ENCODE measurements at regions not wholly inside any gene's neighbourhood (a gene's known extent, or its start where the extent isn't known, plus 50 kb on each side); places are given as distances from the start of the nearest gene placed in this dataset.

GRCh38 chr22:48577014-48577690 lies 1250.5 kb downstream of the BRD1 start:
- DNase-seq (ENCODE audit: low spot score) = no peak

GRCh38 chr22:48576333-48577013 lies 1251.2 kb downstream of the BRD1 start:
- peak; percentile 79 for DNase-seq (ENCODE audit: low spot score)

GRCh38 chr22:48575618-48576332 lies 1251.9 kb downstream of the BRD1 start:
- DNase-seq (ENCODE audit: low spot score) = peak; percentile 57

- DNase-seq (ENCODE audit: low spot score) = peak; percentile 95
These were observed 1252.7 kb downstream of the BRD1 start for GRCh38 chr22:48574776-48575617.

GRCh38 chr22:48573766-48574165 lies 1253.9 kb downstream of the BRD1 start:
- DNase-seq (ENCODE audit: low spot score) = no peak

GRCh38 chr22:48572951-48573350 lies 1254.7 kb downstream of the BRD1 start:
- no peak for DNase-seq (ENCODE audit: low spot score)

- DNase-seq (ENCODE audit: low spot score) = no peak
These were observed 1256.8 kb downstream of the BRD1 start for GRCh38 chr22:48570912-48571311.

- DNase-seq (ENCODE audit: low spot score) = no peak
These were observed 1258.0 kb downstream of the BRD1 start for GRCh38 chr22:48569476-48570233.

- no peak for DNase-seq (ENCODE audit: low spot score)
These were observed 1258.8 kb downstream of the BRD1 start for GRCh38 chr22:48568736-48569330.

GRCh38 chr22:48567213-48567975 lies 1260.3 kb downstream of the BRD1 start:
- peak; percentile 89 for DNase-seq (ENCODE audit: low spot score)

GRCh38 chr22:48566741-48567140 lies 1260.9 kb downstream of the BRD1 start:
- DNase-seq (ENCODE audit: low spot score) = peak; percentile 87

GRCh38 chr22:48565901-48566501 lies 1261.7 kb downstream of the BRD1 start:
- no peak for DNase-seq (ENCODE audit: low spot score)

GRCh38 chr22:48564995-48565394 lies 1262.7 kb downstream of the BRD1 start:
- DNase-seq (ENCODE audit: low spot score) = no peak

- no peak for DNase-seq (ENCODE audit: low spot score)
These were observed 1263.7 kb downstream of the BRD1 start for GRCh38 chr22:48563966-48564330.

- DNase-seq (ENCODE audit: low spot score) = no peak
These were observed 1264.3 kb downstream of the BRD1 start for GRCh38 chr22:48563118-48563965.

GRCh38 chr22:48561676-48562075 lies 1266.0 kb downstream of the BRD1 start:
- no peak for DNase-seq (ENCODE audit: low spot score)

- DNase-seq (ENCODE audit: low spot score) = no peak
These were observed 1266.8 kb downstream of the BRD1 start for GRCh38 chr22:48560836-48561235.

- no peak for DNase-seq (ENCODE audit: low spot score)
These were observed 1267.3 kb downstream of the BRD1 start for GRCh38 chr22:48560389-48560751.
